Pons (tissue), 1 donor: ENCODE measurements at regions not wholly inside any gene's neighbourhood (a gene's known extent, or its start where the extent isn't known, plus 50 kb on each side); places are given as distances from the start of the nearest gene placed in this dataset.
"Not testable (repeated sequence)": the region's sequence is repeated elsewhere in the genome, so short reads cannot be mapped to it uniquely, and the experiment has no call there.

ENCODE experiments used
- DNase-seq: peaks from one replicate; pipeline ENCODE4 v3.0.0-alpha.2; 2016; ENCODE audit warnings: low spot score

DNA sequence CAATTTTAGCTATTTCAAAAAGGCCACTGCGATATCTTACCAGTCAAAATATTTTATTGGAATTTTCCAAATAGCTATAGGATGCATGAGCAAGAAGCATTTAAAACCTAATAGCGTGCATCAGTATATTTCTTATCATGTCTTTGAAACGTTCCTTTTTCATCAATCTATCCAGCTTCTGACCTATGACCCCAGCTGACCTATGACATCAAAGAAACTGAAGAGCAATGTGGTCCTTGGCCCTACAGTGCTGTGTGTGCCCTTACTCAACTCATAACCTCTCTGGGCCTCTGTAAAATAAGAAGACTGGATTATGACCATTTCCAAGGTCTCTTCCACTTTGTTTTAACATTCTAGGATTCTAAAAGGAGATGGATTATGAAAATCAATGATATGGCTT lies 118.2 kb downstream of the ZNF22 start:
- no peak for DNase-seq

GRCh38 chr10:45122180-45122860 lies 121.6 kb downstream of the ZNF22 start:
- not testable (repeated sequence) for DNase-seq

- DNase-seq: no peak
These were observed 134.9 kb downstream of the ZNF22 start for GRCh38 chr10:45135443-45136198.

DNA sequence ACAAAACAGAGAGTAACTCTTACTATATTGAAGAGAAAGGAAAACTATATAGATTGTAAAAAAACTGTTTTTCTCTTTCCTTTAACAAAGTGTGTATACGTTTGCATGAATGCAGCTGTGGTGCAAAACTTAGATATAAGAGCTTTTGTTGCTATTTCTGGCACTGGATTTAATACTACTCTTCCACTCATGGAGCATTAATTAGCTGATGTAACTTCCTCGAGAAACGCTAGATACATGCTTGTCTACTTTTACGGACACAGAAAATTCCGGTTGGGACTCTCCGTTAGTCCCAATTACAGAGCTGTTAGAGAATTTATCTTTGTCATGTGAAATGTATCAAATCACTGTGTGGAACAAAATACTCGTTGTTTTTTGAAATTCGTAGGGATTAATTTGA lies 135.5 kb downstream of the ZNF22 start:
- DNase-seq: no peak

DNA sequence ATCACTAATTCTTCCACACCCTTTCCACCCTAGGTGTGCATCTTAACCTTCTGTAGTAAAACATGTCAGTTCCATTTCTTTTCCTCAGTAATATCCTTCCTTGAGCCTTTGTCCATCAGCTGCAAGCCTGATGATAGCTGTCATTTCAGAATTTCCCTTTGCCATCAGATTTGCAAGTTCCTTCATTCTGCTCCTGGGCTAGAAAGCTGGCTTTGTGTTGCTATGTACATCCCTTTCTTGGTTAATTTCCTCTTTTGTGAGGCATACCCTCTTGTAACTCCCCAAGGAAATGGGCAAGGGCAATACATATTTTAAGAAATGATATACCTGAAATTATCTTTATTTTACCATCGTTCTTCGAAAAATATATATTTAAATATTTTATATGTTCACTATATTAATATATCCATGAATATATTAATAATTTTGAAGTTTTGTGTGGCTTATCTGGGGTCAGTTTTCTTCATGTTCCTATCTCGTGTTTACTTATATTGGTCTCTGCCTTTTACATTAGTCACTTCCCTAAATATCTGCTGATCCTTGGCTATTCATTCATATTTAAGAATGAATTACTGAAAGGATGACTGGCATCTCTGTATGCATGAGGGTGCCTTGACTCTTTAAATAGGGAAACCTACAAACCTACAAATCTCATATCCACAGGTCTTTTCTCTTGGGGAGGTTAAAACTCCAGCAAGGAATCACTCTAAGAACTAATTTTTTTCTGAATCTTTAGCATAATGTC lies 143.8 kb downstream of the ZNF22 start:
- no peak for DNase-seq

- not testable (repeated sequence) for DNase-seq
These were observed 144.4 kb downstream of the ZNF22 start for GRCh38 chr10:45145143-45145542.

DNA sequence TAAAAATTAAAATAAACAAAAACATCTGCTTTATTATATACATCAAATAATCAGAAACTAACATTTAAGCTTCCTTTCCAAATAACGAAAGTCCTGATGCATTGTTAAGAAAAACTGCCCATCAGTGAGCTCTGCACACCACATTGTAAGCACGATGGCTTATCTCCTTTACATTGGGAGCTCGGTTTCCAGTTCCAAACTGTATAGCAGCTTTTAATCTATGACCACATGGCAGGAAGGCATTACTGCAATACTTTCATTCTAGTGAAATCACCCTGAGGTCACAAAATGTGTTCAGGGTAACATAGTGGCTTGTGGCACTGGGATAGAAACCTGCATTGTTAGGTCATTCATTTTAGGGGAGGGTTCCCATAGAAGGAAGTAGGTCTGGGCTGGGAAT lies 146.3 kb downstream of the ZNF22 start:
- no peak for DNase-seq

GRCh38 chr10:45150997-45151396 lies 150.3 kb downstream of the ZNF22 start:
- DNase-seq: no peak

- DNase-seq: no peak
These were observed 150.9 kb downstream of the ZNF22 start for GRCh38 chr10:45151467-45152214.

DNA sequence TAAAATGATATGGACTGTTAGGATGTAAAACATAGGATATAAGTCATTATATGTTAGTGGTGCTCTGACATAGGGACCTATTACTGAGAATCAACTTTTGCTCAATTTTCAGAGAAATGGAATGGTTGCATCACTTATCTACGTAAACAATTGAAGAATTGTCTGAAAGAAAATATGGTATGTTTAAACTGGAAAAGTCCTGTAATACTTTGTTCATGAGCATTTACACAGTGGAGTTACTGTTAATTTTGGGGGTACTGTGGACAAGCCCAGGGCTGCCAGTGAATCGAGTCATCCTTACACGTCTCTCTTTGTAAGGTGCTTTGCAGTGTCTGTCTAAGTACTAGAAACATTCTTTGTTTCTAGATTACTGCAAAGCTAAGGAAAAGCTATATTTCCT lies 152.0 kb downstream of the ZNF22 start:
- DNase-seq: no peak

- no peak for DNase-seq
These were observed 153.8 kb downstream of the ZNF22 start for GRCh38 chr10:45154502-45154901.

- DNase-seq: no peak
These were observed 155.1 kb downstream of the ZNF22 start for GRCh38 chr10:45155784-45156183.

DNA sequence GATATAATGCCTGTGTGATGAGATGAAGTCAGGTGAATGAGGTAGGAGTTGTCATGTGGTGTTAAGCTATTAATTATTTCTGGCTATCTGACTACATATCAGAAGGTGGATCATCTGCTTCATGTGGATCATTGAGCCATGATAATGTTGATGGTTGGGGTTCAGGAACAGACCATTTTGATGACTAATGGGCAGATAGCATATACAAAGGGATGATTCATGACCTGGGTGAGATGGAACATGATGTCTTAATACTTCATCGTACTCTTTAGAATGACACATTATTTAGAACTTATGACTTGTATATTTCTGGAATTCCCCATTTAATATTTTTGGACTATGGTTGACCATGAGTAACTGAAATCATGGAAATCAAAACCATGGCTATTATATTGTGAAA lies 155.1 kb downstream of the OR13A1 start:
- no peak for DNase-seq

DNA sequence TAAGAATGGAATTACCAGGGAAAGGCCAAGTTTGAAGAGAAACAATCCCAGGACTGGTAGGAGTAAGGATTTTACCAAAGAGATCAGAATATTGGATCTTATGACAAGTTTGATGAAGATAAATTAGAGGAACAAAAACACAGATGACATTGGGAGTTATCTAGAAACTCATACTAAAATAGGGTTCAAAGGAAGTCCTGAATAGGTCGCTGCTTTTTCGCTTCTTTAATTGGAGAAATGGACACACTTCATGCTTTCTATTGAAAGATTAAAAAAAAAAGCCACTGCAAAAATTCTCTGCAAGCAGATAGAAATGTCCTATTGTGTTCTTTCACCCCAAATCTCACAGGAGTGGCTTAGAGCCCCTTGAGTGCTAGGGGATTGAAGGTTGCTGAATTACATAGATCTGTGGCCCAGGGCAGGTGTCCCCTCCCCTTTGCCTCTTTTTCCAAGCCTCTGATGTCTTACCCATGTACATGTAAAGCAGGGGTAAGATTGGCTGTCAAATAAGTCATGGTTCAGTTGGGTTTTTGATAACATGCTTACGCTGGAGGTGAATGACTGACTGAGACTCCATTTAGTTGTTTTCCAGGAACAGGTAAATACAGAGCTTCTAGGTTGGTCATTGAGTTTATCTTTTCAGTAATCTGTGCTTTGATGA lies 152.0 kb downstream of the OR13A1 start:
- no peak for DNase-seq

GRCh38 chr10:45175520-45176118 lies 139.8 kb downstream of the OR13A1 start:
- not testable (repeated sequence) for DNase-seq

DNA sequence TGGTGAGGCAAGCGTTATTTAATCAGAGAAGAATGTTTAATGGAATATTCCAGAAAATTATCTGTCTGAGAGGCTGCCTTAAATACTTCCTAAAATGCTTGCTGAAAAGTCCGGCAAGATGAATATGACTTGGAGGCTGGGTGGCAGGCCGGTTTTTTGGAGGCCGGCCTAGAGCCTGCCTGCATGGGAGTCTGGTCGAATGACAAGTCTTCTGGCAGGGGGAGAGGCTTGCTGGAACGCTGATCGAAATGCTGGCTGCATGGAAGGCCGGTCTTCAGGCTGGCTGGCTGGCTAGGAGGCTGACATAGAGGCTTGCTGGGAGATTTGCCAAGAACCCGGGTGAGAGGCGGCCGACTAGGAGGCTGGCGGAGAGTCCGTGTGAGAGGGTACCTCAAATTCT lies 135.7 kb downstream of the OR13A1 start:
- no peak for DNase-seq

DNA sequence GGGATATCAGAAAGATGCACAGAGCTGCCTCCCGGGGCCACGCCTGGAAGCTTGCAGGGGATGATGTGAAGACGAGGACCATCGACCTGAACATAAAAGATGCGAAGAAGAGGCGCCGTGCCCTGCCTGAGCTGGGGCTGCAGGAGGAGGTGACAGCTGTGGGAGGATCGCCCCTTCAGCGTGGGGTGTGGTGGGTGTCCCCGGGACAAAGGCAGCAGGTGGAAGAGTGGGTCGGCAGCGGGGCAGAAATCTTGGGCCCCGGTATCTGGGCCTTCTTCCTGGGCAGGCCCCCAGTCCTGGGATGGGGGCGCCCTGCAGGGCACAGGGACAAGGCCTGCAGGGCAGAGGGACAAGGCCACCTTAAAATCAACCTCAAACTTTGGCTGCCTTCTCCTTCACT lies 134.9 kb downstream of the OR13A1 start:
- DNase-seq: no peak

DNA sequence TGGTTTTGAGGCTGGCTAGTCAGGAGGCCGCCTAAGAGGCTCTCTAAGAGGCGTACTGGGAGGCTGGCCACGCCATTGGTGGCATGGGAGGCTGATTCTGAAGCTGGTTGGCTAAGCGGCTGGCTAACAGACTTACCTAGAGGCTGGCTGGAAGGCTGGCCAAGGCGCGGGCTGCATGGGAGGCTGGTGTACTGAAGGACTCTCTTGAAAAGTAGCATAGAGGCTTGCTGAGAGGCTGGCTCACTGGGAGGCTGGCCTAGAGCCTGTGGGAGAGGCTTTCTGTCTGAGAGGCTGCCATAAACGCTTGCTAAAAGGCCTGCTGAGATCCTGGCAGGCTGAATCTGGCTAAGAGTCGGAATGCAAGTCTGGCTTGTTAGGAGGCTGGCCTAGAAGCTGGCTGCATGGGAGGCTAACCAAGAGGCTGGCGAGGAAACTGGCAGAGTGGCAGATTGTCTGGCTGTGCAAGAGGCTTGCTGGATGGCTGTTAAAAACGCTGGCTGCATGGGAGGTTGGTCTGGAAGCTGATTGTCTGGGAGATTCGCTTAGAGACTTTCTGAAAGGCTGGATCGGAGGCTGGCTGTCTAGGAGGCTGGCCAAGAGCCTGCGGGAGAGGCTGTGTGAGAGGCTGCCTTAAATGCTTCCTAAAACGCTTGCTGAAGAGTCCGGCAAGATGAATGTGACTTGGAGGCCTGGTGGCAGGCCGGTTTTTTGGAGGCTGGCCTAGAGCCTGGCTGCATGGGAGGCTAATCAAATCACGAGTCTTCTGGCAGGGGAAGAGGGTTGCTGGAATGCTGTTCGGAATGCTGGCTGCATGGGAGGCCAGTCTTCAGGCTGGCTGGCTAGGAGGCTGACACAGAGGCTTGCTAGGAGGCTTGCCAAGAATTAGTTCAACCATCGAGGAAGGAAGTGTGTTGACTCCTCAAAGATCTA lies 134.2 kb downstream of the OR13A1 start:
- DNase-seq: peak; percentile 1

GRCh38 chr10:45183174-45183573 lies 132.2 kb downstream of the OR13A1 start:
- no peak for DNase-seq

DNA sequence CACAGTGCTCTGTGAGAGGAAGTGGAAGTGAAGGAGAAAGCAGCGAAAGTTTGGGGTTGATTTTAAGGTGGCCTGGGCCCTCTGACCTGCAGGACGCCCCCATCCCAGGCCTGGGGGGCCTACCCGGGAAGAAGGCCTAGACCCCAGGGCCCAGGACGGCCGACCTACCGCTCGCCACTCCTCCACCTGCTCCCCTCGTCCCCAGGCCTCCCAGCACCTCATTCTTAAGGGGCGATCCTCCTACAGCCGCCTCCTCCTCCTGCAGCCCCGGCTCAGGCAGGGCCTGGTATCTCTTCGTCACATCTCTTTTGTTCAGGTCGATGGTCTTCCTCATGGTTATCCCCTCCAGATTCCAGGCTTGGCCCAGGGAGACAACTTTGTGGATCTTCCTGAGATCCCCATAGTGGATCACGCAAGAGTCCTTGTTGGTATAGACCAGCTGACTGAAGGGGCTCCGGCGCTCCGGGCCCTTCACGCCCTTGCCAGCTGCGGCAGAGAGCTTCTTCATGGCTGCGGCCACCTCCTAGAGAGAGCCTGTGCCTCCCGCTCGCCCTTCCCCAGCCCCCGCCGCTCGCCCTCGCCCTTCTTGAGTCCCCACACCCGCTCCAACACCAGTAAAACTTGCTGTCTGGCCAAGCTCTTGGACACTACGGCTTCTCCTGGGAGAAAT lies 117.5 kb downstream of the OR13A1 start:
- no peak for DNase-seq
